Activated T-cell treated with anti-CD3 and anti-CD28 coated beads, Interleukin-2, amount 50 U/mL, for 72 hours (primary cell): ENCODE measurements at regions not wholly inside any gene's neighbourhood (a gene's known extent, or its start where the extent isn't known, plus 50 kb on each side); places are given as distances from the start of the nearest gene placed in this dataset.

Experiments used
- ATAC-seq, 2 donors: fragments of 150-1000 bp; cut with Tn5 transposase; replicated peaks in 1 of 2; 2 replicates each; pipeline ENCODE4 v1.10.0; 2021; ENCODE audit warnings: moderate library complexity in 2 of 2, mild to moderate bottlenecking in 1 of 2
- DNase-seq, 2 donors: peaks; one replicate each; pipeline ENCODE4 v3.0.0; 2021 to 2022; ENCODE audit warnings: mixed read lengths in 1 of 2
- H3K27ac Mint-ChIP-seq: one replicate; pipeline ENCODE4 v1.8.0; 2022; ENCODE audit warnings: mild to moderate bottlenecking, moderate library complexity, mixed read lengths
- H3K27me3 Mint-ChIP-seq: one replicate; pipeline ENCODE4 v1.8.0; 2022; ENCODE audit warnings: low read depth, mixed read lengths
- H3K36me3 Mint-ChIP-seq, 2 donors: one replicate each; pipeline ENCODE4 v1.8.0; 2022; ENCODE audit warnings: mixed read lengths in 2 of 2, mild to moderate bottlenecking in 1 of 2; ENCODE audit not compliant: insufficient read depth in 2 of 2
- H3K4me1 Mint-ChIP-seq: one replicate; pipeline ENCODE4 v1.8.0; 2022; ENCODE audit warnings: low read depth, mixed read lengths
- H3K4me3 Mint-ChIP-seq, 2 donors: one replicate each; pipeline ENCODE4 v1.8.0; 2022; ENCODE audit warnings: mild to moderate bottlenecking in 2 of 2, mixed read lengths in 2 of 2, moderate library complexity in 2 of 2
- H3K9me3 Mint-ChIP-seq, 2 donors: one replicate each; pipeline ENCODE4 v1.8.0; 2022; ENCODE audit warnings: mixed read lengths in 2 of 2

- ATAC-seq (no peak), DNase-seq (no peak)
- H3K4me1 Mint-ChIP-seq = no peaks in the 10 kb centered on the region
- H3K27me3 Mint-ChIP-seq = peaks cover 25% of the 10 kb centered on the region
- H3K9me3 Mint-ChIP-seq = no peaks in the 10 kb centered on the region
- H3K27ac Mint-ChIP-seq = no peak overlapping the region
- H3K4me3 Mint-ChIP-seq = no peak overlapping the region
- no peaks in the 10 kb centered on the region for H3K36me3 Mint-ChIP-seq
Observed at GRCh38 chr3:115550285-115550761, 73.0 kb upstream of the GAP43 start.

GRCh38 chr3:115551016-115551415, 72.3 kb upstream of the GAP43 start:
- Mint-ChIP-seq H3K4me3 (no peak overlapping the region), H3K36me3 (no peaks in the 10 kb centered on the region), H3K9me3 (no peaks in the 10 kb centered on the region), H3K4me1 (no peaks in the 10 kb centered on the region), H3K27me3 (peaks cover 27% of the 10 kb centered on the region), H3K27ac (no peak overlapping the region)
- ATAC-seq (no peak), DNase-seq (no peak)

GRCh38 chr3:115552007-115552406, 71.3 kb upstream of the GAP43 start:
- peaks cover 27% of the 10 kb centered on the region for H3K27me3 Mint-ChIP-seq
- DNase-seq (no peak), ATAC-seq (no peak)
- no peaks in the 10 kb centered on the region for H3K9me3 Mint-ChIP-seq
- H3K36me3 Mint-ChIP-seq = no peaks in the 10 kb centered on the region
- no peak overlapping the region for H3K4me3 Mint-ChIP-seq
- H3K4me1 Mint-ChIP-seq = no peaks in the 10 kb centered on the region
- H3K27ac Mint-ChIP-seq = no peak overlapping the region

GRCh38 chr3:115553796-115554486, 69.4 kb upstream of the GAP43 start:
- no peak for DNase-seq
- no peaks in the 10 kb centered on the region for H3K9me3 Mint-ChIP-seq
- no peaks in the 10 kb centered on the region for H3K36me3 Mint-ChIP-seq
- no peak overlapping the region for H3K27ac Mint-ChIP-seq
- no peaks in the 10 kb centered on the region for H3K4me1 Mint-ChIP-seq
- no peak for ATAC-seq
- peaks cover 27% of the 10 kb centered on the region for H3K27me3 Mint-ChIP-seq
- no peak overlapping the region for H3K4me3 Mint-ChIP-seq

GRCh38 chr3:115554487-115554807, 68.9 kb upstream of the GAP43 start:
- Mint-ChIP-seq H3K4me1 (no peaks in the 10 kb centered on the region), H3K27ac (no peak overlapping the region), H3K9me3 (no peaks in the 10 kb centered on the region), H3K27me3 (peaks cover 27% of the 10 kb centered on the region), H3K4me3 (no peak overlapping the region), H3K36me3 (no peaks in the 10 kb centered on the region)
- DNase-seq = no peak
- ATAC-seq = no peak

- Mint-ChIP-seq H3K4me3 (no peak overlapping the region), H3K27me3 (peaks cover 15% of the 10 kb centered on the region), H3K27ac (no peak overlapping the region), H3K36me3 (no peaks in the 10 kb centered on the region), H3K4me1 (no peaks in the 10 kb centered on the region), H3K9me3 (no peaks in the 10 kb centered on the region)
- ATAC-seq (peak; percentile 82 to 87), DNase-seq (peak in 1 of 2 donors; percentile 3)
Observed at GRCh38 chr3:115562636-115563267, 60.6 kb upstream of the GAP43 start.

GRCh38 chr3:115563984-115564383, 59.3 kb upstream of the GAP43 start:
- no peaks in the 10 kb centered on the region for H3K9me3 Mint-ChIP-seq
- no peak overlapping the region for H3K27ac Mint-ChIP-seq
- DNase-seq (no peak), ATAC-seq (no peak)
- peaks cover 15% of the 10 kb centered on the region for H3K27me3 Mint-ChIP-seq
- no peaks in the 10 kb centered on the region for H3K36me3 Mint-ChIP-seq
- H3K4me1 Mint-ChIP-seq = no peaks in the 10 kb centered on the region
- H3K4me3 Mint-ChIP-seq = no peak overlapping the region

- no peak for DNase-seq
- Mint-ChIP-seq H3K27ac (no peak overlapping the region), H3K27me3 (peaks cover 19% of the 10 kb centered on the region), H3K4me3 (no peak overlapping the region), H3K9me3 (peaks cover 0 to 4% of the 10 kb centered on the region in 2 donors), H3K36me3 (no peaks in the 10 kb centered on the region), H3K4me1 (no peaks in the 10 kb centered on the region)
- ATAC-seq = no peak
Observed at GRCh38 chr3:115571413-115571812, 51.9 kb upstream of the GAP43 start.
